ENCODE measurements at regions not wholly inside any gene's neighbourhood (a gene's known extent, or its start where the extent isn't known, plus 50 kb on each side); places are given as distances from the start of the nearest gene placed in this dataset.

DNA sequence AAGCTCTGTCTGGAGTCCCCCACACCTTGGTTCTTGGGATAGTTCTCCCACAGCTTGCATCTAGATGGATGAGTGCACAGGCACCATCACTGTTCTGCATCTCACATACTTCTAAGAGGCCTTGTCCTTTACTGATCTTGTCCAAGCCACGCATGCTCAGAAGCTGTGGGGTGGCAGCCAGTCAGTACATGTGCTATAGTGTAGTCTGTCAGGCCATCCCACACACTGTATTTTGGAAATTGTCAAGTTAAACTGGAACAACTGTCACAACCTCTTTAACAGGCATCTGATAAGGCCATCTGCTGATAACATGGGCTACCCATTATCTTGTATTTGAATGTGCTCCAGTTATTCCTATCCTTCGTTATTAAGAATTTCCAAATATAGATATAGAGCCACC is 296.5 kb upstream of the AZI2 start:
- Histone ChIP-seq H3K36me3 (ENCODE audit: low read length) (no peaks in the 10 kb centered on the region), H4K20me1 (ENCODE audit: low read depth, low read length) (no peaks in the 10 kb centered on the region), H3K27me3 (ENCODE audit: low read length) (no peaks in the 10 kb centered on the region), H3K4me2 (ENCODE audit: low read depth, low read length, poor library complexity, severe bottlenecking) (no peak overlapping the region), H3K4me3 (ENCODE audit: insufficient read depth, low read length, poor library complexity, severe bottlenecking) (no peak overlapping the region), H3F3A (ENCODE audit: insufficient read depth) (no peaks in the 10 kb centered on the region), H3K79me2 (ENCODE audit: insufficient read depth, low read length) (no peaks in the 10 kb centered on the region), H3K27ac (ENCODE audit: low read depth, low read length) (no peak overlapping the region), H3K9me3 (ENCODE audit: insufficient read depth, low read length) (no peaks in the 10 kb centered on the region), H2AFZ (ENCODE audit: low read depth, low read length, severe bottlenecking) (no peak overlapping the region), H3K9ac (ENCODE audit: low read length) (no peak overlapping the region), H3K9me2 (replicated peaks; ENCODE audit: insufficient read depth, low read length) (no peaks in the 10 kb centered on the region)
- TF ChIP-seq EZH2phosphoT487 (conservative IDR thresholded peaks at IDR 0.05; ENCODE audit: low read length), result no peak
- TF ChIP-seq, protein P1, sequence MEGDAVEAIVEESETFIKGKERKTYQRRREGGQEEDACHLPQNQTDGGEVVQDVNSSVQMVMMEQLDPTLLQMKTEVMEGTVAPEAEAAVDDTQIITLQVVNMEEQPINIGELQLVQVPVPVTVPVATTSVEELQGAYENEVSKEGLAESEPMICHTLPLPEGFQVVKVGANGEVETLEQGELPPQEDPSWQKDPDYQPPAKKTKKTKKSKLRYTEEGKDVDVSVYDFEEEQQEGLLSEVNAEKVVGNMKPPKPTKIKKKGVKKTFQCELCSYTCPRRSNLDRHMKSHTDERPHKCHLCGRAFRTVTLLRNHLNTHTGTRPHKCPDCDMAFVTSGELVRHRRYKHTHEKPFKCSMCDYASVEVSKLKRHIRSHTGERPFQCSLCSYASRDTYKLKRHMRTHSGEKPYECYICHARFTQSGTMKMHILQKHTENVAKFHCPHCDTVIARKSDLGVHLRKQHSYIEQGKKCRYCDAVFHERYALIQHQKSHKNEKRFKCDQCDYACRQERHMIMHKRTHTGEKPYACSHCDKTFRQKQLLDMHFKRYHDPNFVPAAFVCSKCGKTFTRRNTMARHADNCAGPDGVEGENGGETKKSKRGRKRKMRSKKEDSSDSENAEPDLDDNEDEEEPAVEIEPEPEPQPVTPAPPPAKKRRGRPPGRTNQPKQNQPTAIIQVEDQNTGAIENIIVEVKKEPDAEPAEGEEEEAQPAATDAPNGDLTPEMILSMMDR (IDR thresholded peaks at IDR 0.05; ENCODE audit: insufficient read depth, low read length, poor library complexity, severe bottlenecking), result no peak

DNA sequence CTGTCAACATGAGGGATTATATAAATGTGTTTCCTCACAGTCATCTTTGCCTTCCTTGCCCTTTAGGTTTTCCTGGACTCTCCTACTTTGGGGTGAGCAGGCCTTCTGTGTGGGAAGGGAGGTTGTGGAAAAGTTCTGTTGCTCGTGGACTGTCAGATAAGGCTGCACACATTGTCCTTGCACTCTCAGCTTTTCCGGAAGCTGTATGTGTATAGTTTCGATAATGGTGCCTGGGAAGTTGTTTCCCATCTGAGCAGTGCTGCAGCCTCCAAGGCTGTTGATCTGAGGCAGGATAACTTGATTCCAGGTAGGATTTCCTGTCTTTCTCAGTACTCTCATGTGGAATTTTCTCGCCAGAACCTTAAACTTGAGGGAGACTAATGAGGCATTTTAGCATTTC is 297.8 kb upstream of the AZI2 start:
- Histone ChIP-seq H2AFZ (ENCODE audit: low read depth, low read length, severe bottlenecking) (no peak overlapping the region), H3K9me2 (replicated peaks; ENCODE audit: insufficient read depth, low read length) (no peaks in the 10 kb centered on the region), H3K79me2 (ENCODE audit: insufficient read depth, low read length) (no peaks in the 10 kb centered on the region), H3K36me3 (ENCODE audit: low read length) (no peaks in the 10 kb centered on the region), H3K9me3 (ENCODE audit: insufficient read depth, low read length) (no peaks in the 10 kb centered on the region), H3K4me3 (ENCODE audit: insufficient read depth, low read length, poor library complexity, severe bottlenecking) (no peak overlapping the region), H3K4me2 (ENCODE audit: low read depth, low read length, poor library complexity, severe bottlenecking) (no peak overlapping the region), H3K27me3 (ENCODE audit: low read length) (peaks cover 3% of the 10 kb centered on the region; the same call in 1 of the 2 replicates), H3K9ac (ENCODE audit: low read length) (no peak overlapping the region), H3K27ac (ENCODE audit: low read depth, low read length) (no peak overlapping the region), H4K20me1 (ENCODE audit: low read depth, low read length) (no peaks in the 10 kb centered on the region), H3F3A (ENCODE audit: insufficient read depth) (no peaks in the 10 kb centered on the region)
- no peak for TF ChIP-seq EZH2phosphoT487 (conservative IDR thresholded peaks at IDR 0.05; ENCODE audit: low read length)
- TF ChIP-seq, protein P1 (IDR thresholded peaks at IDR 0.05; ENCODE audit: insufficient read depth, low read length, poor library complexity, severe bottlenecking), result no peak

DNA sequence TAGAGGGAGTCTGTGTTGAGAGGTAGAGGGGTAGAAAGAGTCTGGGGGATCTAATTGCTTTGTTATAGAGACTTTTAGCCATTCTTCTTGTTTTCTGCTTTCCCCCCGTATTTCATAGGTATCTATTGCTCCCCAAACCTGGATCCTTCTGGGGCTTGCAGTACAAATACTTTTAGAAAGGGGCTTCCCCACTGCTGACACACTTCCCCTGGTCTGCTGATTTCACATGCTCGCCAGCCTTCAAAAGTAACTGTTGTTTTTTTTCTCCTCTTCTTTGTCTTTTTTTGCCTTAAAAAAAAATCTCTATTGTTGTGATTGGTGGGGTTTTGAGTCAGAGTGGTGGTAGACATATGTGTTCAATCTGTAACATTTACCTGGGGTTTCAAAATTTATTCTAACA is 300.6 kb upstream of the AZI2 start:
- Histone ChIP-seq H3K9me3 (ENCODE audit: insufficient read depth, low read length) (no peaks in the 10 kb centered on the region), H3F3A (ENCODE audit: insufficient read depth) (no peaks in the 10 kb centered on the region), H3K9me2 (replicated peaks; ENCODE audit: insufficient read depth, low read length) (no peaks in the 10 kb centered on the region), H3K27ac (ENCODE audit: low read depth, low read length) (no peak overlapping the region), H3K9ac (ENCODE audit: low read length) (no peak overlapping the region), H3K4me2 (ENCODE audit: low read depth, low read length, poor library complexity, severe bottlenecking) (no peak overlapping the region), H3K36me3 (ENCODE audit: low read length) (no peaks in the 10 kb centered on the region), H3K79me2 (ENCODE audit: insufficient read depth, low read length) (no peaks in the 10 kb centered on the region), H3K27me3 (ENCODE audit: low read length) (peaks cover 3% of the 10 kb centered on the region; the same call in 1 of the 2 replicates), H3K4me3 (ENCODE audit: insufficient read depth, low read length, poor library complexity, severe bottlenecking) (no peak overlapping the region), H2AFZ (ENCODE audit: low read depth, low read length, severe bottlenecking) (no peak overlapping the region), H4K20me1 (ENCODE audit: low read depth, low read length) (no peaks in the 10 kb centered on the region)
- TF ChIP-seq, protein P1 (IDR thresholded peaks at IDR 0.05; ENCODE audit: insufficient read depth, low read length, poor library complexity, severe bottlenecking), result no peak
- TF ChIP-seq EZH2phosphoT487 (conservative IDR thresholded peaks at IDR 0.05; ENCODE audit: low read length), result no peak
